HG03159 (cell line): ENCODE measurements at regions not wholly inside any gene's neighbourhood (a gene's known extent, or its start where the extent isn't known, plus 50 kb on each side); places are given as distances from the start of the nearest gene placed in this dataset.
"Not testable (repeated sequence)": the region's sequence is repeated elsewhere in the genome, so short reads cannot be mapped to it uniquely, and the experiment has no call there.

Experiments used
- ATAC-seq: cut with Tn5 transposase; IDR thresholded peaks from one replicate; pipeline ENCODE4 v1.9.1; 2021; ENCODE audit warnings: mild to moderate bottlenecking, moderate library complexity; ENCODE audit not compliant: unreplicated experiment

DNA sequence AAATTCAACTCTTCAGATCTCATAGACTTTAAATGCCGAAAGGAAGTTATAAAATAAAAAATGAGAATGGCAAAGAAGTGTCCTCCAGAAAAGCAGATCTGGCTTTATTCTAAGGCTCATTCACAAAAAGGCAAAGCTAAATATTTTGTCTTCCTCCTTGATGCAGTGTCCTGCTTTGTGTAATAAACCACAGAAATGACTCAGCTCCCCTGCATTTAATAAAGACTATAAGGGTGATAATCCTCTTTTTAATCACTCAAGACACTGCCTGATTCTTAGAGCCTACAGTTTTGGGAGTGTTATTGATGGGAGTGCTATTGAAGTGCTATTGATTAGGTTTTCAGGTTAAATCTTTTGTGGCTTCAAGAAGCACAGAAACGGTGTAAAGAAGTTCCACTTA is 482.0 kb downstream of the PCDH20 start:
- ATAC-seq, result no peak

GRCh38 chr13:60931858-60932546 is 483.6 kb downstream of the PCDH20 start:
- no peak for ATAC-seq

DNA sequence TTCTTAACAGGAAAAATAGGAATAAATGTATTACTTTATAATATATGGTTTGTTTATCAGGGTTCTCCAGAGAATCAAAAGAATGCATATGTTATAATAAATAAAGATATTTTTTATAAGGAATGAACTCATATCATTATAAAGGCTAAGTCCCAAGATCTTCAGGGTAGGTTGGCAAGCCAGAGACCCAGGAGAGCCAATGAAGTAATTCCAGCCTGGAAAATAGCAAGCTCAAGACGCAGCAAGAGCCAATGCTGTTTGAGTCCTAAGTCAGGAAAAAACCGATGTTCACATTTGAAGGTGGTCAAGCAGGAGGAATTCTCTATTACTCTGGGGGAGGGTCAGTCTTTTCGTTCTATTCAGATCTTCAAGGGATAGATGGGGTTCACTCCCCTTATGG is 490.0 kb downstream of the PCDH20 start:
- ATAC-seq, result no peak

DNA sequence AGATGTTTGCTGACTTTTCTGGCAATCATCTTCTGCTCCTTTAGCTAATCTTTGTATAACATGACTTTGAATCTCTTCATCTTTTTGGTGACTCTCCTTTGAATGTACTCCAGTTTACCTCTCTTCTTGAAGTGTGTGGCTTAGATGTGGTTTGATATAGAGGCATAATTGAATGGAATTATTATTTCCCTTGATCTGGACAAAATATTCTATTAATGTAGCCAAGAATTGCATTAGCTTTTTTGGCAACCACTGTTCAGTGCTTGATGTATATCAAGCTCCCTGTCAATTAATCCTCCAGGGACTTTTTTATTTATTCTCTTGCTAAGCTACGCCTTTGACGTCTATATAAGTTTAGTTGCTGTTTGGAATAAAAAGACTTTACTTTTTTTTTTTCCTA is 490.8 kb downstream of the PCDH20 start:
- ATAC-seq, result no peak

DNA sequence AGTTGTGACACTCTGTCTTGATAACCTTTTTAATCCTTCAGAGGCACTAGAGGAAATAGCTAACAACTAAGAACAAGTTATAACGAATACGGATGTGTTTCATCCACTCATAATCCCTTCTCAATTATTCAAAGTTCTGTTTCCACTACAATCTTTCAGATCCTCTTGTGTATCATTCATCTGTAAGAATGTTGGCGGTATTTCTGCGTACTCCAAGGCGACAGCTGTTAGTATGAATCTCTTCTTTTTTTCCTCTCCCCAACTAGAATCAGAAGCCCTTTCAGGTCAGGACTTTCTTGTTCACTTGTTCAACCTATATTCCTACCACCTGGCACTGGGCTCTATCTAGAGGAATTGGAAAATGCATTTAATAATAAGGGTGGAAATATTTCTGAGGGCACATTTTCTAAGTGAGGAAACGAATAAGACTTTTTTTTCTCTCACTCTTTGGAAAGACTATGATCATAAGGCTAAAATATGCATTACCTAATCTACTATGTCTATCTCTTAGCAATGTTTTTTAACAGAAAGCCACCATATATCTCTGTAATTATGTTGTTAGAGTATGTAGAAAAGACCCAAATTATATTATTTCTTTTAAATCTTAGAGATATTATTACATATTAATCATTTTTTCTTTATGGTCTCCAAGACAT is 492.9 kb downstream of the PCDH20 start:
- no peak for ATAC-seq

DNA sequence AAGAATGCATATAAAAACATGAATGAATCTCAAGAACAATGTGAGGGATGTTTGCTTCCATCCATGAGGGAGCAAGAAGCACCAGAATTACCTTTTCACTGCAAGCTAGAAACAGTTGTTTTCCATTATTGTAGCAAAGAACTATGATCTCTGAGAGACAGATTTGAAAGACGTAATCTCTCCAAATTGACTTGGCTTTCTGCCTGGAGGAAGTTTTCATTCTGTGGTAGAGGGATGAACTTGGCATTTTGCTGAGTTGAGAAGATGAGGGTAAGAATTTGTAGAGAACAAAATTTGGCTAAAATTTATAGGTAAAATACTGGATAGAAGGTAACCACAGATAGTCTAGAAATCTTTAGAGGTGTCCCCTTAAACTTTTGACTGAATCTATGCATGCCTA is 496.8 kb downstream of the TDRD3 start:
- no peak for ATAC-seq

DNA sequence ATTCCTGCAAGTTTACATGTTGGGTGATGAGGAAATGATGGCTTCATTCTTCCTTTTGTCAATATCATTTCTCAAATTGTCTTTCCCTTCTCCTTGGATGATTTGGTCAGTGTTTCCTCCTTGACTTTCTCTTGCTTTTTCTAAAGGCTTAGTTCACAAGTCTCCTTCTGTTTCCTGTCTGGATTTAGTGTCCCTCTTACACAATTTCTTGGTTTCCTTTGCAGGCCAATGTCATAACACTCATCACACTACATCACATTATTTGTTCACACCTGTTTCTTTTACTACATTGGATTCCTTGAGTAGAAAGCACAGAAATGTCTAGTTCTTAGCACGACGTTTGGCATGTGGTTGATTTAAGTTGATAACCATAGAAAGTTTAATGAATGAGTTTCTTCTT is 490.7 kb downstream of the TDRD3 start:
- ATAC-seq, result no peak

DNA sequence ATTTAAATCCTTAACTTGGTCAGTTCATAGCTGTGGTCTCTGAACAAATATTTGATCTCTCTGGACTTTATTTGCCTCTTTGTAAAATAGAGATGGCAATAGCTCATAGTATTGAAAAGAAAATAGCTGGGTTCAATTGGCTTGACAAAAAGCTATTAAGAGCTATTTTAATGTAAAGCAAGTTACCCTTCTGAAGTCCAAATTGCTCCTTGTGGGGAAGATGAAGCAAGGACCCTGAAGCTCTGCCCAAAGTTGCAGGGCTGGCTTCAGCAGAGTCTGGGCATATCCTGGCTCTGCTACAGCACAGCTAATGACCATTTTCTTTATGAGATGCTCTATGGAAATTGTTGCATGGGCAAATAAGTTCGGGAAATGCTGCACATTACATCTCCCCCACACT is 484.5 kb downstream of the TDRD3 start:
- no peak for ATAC-seq

DNA sequence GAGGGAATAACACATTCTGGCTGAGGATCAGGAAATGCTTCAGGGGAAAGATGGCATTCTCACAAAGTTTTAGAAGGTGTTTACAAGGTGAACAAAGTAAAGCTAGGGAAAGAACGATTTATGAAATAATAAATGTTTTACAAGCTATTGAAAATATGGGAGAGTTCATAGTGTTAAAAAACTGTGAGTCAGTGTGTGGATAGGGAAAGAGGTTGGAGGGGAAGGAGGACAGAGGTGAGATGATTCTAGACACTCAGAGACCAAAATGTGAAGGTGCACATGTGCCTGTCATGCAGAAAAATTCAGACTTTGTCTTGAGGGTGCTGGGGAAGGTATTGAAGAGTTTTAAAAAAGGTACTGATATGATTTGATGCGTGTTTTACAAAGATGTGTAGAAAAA is 476.1 kb downstream of the TDRD3 start:
- ATAC-seq, result no peak

DNA sequence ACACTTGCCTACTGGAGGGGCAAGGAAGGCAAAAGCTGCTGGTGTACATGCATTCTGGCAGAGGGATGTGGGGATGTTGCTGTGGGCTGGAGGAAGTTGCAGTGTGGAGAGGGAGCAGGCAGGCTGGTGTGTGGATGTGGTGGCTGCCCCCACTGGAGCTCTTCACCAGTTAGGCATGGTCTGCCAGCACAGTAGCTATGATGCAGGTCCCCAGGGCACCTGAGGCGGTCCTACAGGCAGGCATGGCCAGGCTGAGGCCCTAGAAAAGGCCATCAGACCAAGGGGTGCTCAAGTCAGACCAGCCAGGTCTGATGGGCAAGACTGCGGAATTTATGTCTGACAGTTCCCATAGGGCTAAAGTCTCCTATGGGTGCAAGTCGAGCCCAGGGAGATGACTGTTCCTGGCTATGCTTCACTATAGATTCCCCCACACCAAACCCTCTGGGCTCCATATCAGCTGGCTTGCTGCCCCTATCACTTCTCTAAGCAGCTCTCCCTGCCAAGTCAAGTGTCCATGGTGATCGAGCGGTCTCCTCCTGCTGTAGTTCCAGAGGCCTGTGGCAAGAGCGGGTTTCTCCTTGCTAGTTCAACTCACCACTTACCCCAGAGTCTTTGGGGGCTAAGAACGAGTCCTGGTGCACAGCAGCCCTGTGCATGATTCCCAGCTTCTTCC is 473.1 kb downstream of the TDRD3 start:
- no peak for ATAC-seq

DNA sequence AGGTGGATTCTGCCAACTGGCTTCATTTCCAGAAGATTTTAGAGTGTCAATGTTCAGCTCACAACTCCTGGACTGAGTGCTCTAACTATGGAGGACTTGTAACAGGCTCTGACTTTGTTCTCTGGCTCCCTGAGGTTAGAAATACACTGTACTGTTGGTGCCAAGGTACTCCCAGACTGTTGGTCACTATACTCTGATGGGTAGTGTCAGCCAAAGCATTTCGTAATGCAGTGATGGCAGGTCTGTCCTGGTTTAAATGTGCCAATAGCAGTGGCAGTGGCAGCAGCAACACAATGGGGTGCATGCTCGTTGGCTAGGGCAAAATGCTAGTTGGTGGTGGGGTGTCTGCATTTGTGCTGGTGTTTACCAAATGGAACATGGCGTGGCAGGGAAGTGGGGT is 472.2 kb downstream of the TDRD3 start:
- ATAC-seq, result no peak

- no peak for ATAC-seq
Observed at GRCh38 chr13:60862036-60862435, 465.0 kb downstream of the TDRD3 start.

- no peak for ATAC-seq
Observed at GRCh38 chr13:60857698-60858097, 460.7 kb downstream of the TDRD3 start.

DNA sequence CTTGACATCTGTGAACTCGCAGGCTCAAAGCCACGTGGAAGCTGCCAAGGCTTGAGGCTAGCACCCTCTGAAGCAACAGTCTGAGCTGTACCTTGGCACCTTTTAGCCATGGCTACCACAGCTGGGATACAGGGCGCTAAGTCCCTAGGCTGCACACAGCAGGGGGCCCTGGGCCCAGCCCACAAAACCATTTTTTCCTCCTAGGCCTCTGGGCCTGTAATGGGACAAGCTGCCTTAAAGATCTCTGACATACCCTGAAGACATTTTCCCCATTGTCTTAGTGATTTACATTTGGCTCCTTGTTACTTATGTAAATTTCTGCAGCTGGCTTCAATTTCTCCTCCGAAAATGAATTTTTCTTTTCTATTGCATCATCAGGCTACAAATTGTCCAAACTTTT is 455.9 kb downstream of the TDRD3 start:
- ATAC-seq, result no peak

DNA sequence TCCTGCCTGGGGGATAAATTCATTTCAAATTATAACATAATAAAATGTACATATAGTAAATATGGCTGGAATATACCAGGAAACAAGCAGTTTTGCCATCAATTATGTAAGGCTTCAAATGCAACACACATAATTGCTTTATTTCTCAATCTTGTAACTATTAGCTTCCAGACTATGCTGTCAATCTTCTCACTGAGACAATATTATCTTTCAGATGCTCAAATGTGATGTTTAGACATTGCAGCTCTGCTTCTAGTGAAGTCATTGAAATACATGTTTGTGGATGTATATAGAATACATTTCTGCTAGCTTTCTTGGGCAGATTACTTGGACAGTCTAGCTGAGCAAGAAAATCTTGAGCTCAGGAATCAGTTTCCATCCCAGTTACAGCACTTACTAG is 454.4 kb downstream of the TDRD3 start:
- no peak for ATAC-seq

- ATAC-seq, result no peak
Observed at GRCh38 chr13:60850526-60850925, 453.5 kb downstream of the TDRD3 start.

DNA sequence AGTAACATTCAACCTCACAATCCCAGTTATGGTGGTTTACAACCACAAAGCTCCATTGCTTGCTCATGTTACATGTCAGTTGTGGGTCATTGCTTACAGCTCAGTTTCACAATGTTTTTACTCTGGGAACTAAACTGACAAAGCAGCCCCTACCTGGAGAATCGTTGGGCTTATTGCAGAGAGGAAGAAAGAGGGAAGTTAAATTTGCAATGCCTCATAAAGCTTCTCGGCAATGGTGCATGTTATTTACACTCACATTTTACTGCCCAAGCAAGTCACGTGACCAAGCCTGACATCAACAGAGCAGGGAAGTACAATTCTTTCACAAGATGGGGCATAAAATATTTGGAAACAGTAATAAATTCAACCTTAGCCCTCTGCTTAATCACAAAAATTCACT is 441.6 kb downstream of the TDRD3 start:
- ATAC-seq, result no peak

DNA sequence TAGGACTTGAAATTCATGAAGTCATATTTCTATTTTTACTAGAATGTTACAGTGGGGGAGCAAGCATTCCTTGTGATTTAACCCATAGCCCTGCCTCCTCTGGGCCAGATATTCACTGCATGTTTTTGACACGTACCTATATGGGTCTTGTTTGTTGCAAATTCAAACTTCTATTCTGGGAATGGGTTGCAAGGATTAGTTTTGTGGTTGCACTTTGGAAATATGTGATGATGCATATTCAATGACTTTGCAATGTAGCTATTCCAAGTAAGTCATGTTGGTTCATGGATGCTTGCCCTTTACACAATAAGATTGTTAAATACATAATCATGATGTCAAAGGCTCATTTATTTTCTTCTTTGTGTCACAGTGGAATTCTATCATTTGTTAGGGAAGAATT is 440.8 kb downstream of the TDRD3 start:
- ATAC-seq, result no peak

DNA sequence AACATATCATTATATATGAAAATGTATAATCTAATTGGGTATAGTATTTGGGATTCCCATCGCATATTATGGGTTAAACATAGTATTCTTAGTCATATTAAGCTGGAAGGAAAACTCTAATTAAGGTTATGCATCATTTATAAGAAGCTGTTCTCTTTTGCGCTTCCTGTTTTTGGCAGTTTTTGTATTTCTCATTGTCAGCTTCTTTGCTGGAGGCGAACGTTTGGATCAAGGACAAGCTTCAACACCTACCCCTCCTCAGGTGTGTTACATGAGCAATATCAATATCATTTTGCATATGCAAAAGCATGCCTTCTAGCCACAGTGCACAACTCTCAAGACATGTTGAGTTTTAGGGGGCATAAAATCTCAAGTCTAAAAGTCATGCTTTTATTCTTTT is 439.8 kb downstream of the TDRD3 start:
- ATAC-seq, result no peak

- no peak for ATAC-seq
Observed at GRCh38 chr13:60811581-60811980, 414.6 kb downstream of the TDRD3 start.

- ATAC-seq, result not testable (repeated sequence)
Observed at GRCh38 chr13:60805640-60806039, 408.6 kb downstream of the TDRD3 start.

GRCh38 chr13:60798503-60798902 is 401.5 kb downstream of the TDRD3 start:
- no peak for ATAC-seq
